OCI-LY7 (cell line): ENCODE measurements at regions not wholly inside any gene's neighbourhood (a gene's known extent, or its start where the extent isn't known, plus 50 kb on each side); places are given as distances from the start of the nearest gene placed in this dataset.

Source experiments
- BruUV-seq: library from RNA; stranded (reverse); fragments of 400-500 nt; replicated peaks from 2 replicates; lab custom pipeline; 2021; lab: Mats Ljungman, UMichigan
- CTCF ChIA-PET: fragments of 300-600 bp; sonication (Branson Sonifier 250); formaldehyde crosslinking; loops from one replicate; lab custom pipeline; 2022; ENCODE audit warnings: antibody characterized with exemption; ENCODE audit not compliant: unreplicated experiment; lab: Charles Lee
- POLR2A ChIA-PET: fragments of 300-600 bp; sonication (Branson Sonifier 250); formaldehyde crosslinking; loops from one replicate; lab custom pipeline; 2022; ENCODE audit warnings: antibody characterized with exemption; lab: Charles Lee
- DNase-seq: peaks from one replicate; pipeline ENCODE4 v3.0.0-alpha.2; 2015; ENCODE audit warnings: low spot score
- H2AFZ ChIP-seq: fragments of 200-600 bp; sonication (generic), shearing (Covaris generic); 2 replicates; pipeline ENCODE4 v1.6.1; 2014; ENCODE audit warnings: mild to moderate bottlenecking, antibody characterized with exemption, low read length, moderate library complexity
- H3K27ac ChIP-seq: fragments of 200-600 bp; sonication (generic); 2 replicates; pipeline ENCODE4 v1.5.1; 2014; ENCODE audit warnings: mixed run types, low read depth, mild to moderate bottlenecking, moderate library complexity, low read length, inconsistent platforms; ENCODE audit not compliant: poor library complexity, severe bottlenecking
- H3K36me3 ChIP-seq: fragments of 200-600 bp; sonication (generic); 2 replicates; pipeline ENCODE4 v1.6.1; 2014; ENCODE audit warnings: mild to moderate bottlenecking, antibody characterized with exemption, low read length, moderate library complexity, mixed read lengths; ENCODE audit not compliant: insufficient read depth
- H3K4me1 ChIP-seq: fragments of 200-600 bp; sonication (generic); 2 replicates; pipeline ENCODE4 v1.5.1; 2014; ENCODE audit warnings: mild to moderate bottlenecking, low read length; ENCODE audit not compliant: insufficient read depth, poor library complexity, severe bottlenecking
- H3K4me2 ChIP-seq: fragments of 200-600 bp; sonication (generic); 2 replicates; pipeline ENCODE4 v1.6.1; 2014; ENCODE audit warnings: mild to moderate bottlenecking, low read length
- H3K4me3 ChIP-seq: fragments of 200-600 bp; sonication (generic); 2 replicates; pipeline ENCODE4 v1.5.1; 2014; ENCODE audit warnings: mild to moderate bottlenecking, low read depth, low read length; ENCODE audit not compliant: poor library complexity, severe bottlenecking
- H3K79me2 ChIP-seq: fragments of 200-600 bp; sonication (generic); 2 replicates; pipeline ENCODE4 v1.6.1; 2016; ENCODE audit warnings: low read depth, mild to moderate bottlenecking, low read length, moderate library complexity, mixed read lengths; ENCODE audit not compliant: insufficient read depth
- H3K9me2 ChIP-seq: fragments of 200-600 bp; sonication (generic); 2 replicates; pipeline ENCODE4 v1.6.1; 2016; ENCODE audit warnings: mild to moderate bottlenecking, low read length, mixed read lengths; ENCODE audit not compliant: insufficient read depth
- H3K9me3 ChIP-seq: fragments of 200-600 bp; sonication (generic); 2 replicates; pipeline ENCODE4 v1.6.1; 2014; ENCODE audit warnings: mild to moderate bottlenecking, mixed run types, low read length, mixed read lengths
- H4K20me1 ChIP-seq: fragments of 200-600 bp; sonication (generic); 2 replicates; pipeline ENCODE4 v1.6.1; 2014; ENCODE audit warnings: mild to moderate bottlenecking, antibody characterized with exemption, low read length, moderate library complexity, mixed read lengths; ENCODE audit not compliant: insufficient read depth
- EZH2phosphoT487 ChIP-seq: fragments of 200-600 bp; sonication (generic); IDR thresholded peaks from 2 replicates; pipeline ENCODE4 v1.6.1; 2018; ENCODE audit warnings: low read depth, borderline replicate concordance, mild to moderate bottlenecking, mixed run types, antibody characterized with exemption, low read length, moderate library complexity, mixed read lengths
- intact Hi-C: fragments of 100-400 bp; cut with micrococcal nuclease; formaldehyde crosslinking; loops from one replicate; pipeline ENCODE4 v1.10.0; 2022; ENCODE audit not compliant: unreplicated experiment
- TF ChIP-seq, protein P1 (sequence below): fragments of 200-600 bp; sonication (generic); conservative IDR thresholded peaks from 2 replicates; pipeline ENCODE4 v1.5.1; 2014; ENCODE audit warnings: mild to moderate bottlenecking, antibody characterized with exemption, low read length, moderate library complexity, mixed read lengths

- Histone ChIP-seq H3K36me3 (no peaks in the 10 kb centered on the region), H3K9me3 (no peaks in the 10 kb centered on the region), H3K4me2 (no peak overlapping the region), H4K20me1 (no peaks in the 10 kb centered on the region), H3K4me3 (no peak overlapping the region), H3K9me2 (no peaks in the 10 kb centered on the region), H3K27ac (no peak overlapping the region), H2AFZ (no peak overlapping the region), H3K4me1 (no peaks in the 10 kb centered on the region), H3K79me2 (no peaks in the 10 kb centered on the region)
- ChIA-PET POLR2A (no interaction called here), CTCF (no interaction called here)
- TF ChIP-seq EZH2phosphoT487, result no peak
- TF ChIP-seq, protein P1, sequence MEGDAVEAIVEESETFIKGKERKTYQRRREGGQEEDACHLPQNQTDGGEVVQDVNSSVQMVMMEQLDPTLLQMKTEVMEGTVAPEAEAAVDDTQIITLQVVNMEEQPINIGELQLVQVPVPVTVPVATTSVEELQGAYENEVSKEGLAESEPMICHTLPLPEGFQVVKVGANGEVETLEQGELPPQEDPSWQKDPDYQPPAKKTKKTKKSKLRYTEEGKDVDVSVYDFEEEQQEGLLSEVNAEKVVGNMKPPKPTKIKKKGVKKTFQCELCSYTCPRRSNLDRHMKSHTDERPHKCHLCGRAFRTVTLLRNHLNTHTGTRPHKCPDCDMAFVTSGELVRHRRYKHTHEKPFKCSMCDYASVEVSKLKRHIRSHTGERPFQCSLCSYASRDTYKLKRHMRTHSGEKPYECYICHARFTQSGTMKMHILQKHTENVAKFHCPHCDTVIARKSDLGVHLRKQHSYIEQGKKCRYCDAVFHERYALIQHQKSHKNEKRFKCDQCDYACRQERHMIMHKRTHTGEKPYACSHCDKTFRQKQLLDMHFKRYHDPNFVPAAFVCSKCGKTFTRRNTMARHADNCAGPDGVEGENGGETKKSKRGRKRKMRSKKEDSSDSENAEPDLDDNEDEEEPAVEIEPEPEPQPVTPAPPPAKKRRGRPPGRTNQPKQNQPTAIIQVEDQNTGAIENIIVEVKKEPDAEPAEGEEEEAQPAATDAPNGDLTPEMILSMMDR, result no peak
- no peak for DNase-seq
- BruUV-seq, result no TSS peak
- intact Hi-C loops, result no loop called here
Measured at GRCh38 chr5:3177338-3177737, 418.3 kb upstream of the IRX1 start.

- no peaks in the 10 kb centered on the region for H3K9me3 ChIP-seq
- no peak overlapping the region for H3K27ac ChIP-seq
- no peaks in the 10 kb centered on the region for H3K79me2 ChIP-seq
- no peak overlapping the region for H3K4me2 ChIP-seq
- TF ChIP-seq EZH2phosphoT487, result no peak
- TF ChIP-seq, protein P1, result no peak
- no TSS peak for BruUV-seq
- H3K4me3 ChIP-seq, result no peak overlapping the region
- CTCF ChIA-PET, result no interaction called here
- H3K4me1 ChIP-seq, result no peaks in the 10 kb centered on the region
- H4K20me1 ChIP-seq, result no peaks in the 10 kb centered on the region
- DNase-seq, result no peak
- no peaks in the 10 kb centered on the region for H3K36me3 ChIP-seq
- no peak overlapping the region for H2AFZ ChIP-seq
- intact Hi-C loops, result no loop called here
- POLR2A ChIA-PET, result no interaction called here
- H3K9me2 ChIP-seq, result no peaks in the 10 kb centered on the region
Measured at GRCh38 chr5:3175416-3175815, 420.2 kb upstream of the IRX1 start.

DNA sequence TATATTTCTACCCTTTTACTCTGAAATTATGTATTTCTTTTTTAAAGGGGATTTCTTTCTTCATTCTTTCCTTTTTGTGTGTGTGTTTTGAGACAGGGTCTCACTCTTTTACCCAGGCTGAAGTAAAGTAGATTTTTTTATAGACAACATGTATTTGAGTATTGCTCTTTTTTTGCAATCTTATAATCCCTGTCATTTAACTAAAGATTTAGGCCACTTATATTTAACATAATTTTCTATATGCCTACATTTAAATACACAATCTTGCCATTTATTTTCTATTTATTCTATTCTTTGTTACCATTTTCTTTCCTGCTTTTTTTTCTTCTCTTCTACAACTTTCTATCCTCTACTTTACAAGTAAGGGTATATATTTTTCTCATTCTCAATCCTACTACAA is 416.0 kb upstream of the IRX2 start:
- H3K4me1 ChIP-seq, result no peaks in the 10 kb centered on the region
- DNase-seq, result no peak
- TF ChIP-seq EZH2phosphoT487, result no peak
- TF ChIP-seq, protein P1, result no peak
- H2AFZ ChIP-seq, result no peak overlapping the region
- no peak overlapping the region for H3K4me3 ChIP-seq
- ChIA-PET POLR2A (no interaction called here), CTCF (no interaction called here)
- no peak overlapping the region for H3K27ac ChIP-seq
- no peaks in the 10 kb centered on the region for H3K9me3 ChIP-seq
- no peaks in the 10 kb centered on the region for H4K20me1 ChIP-seq
- H3K4me2 ChIP-seq, result no peak overlapping the region
- no peaks in the 10 kb centered on the region for H3K79me2 ChIP-seq
- H3K36me3 ChIP-seq, result no peaks in the 10 kb centered on the region
- intact Hi-C loops, result no loop called here
- no peaks in the 10 kb centered on the region for H3K9me2 ChIP-seq
- no TSS peak for BruUV-seq
